DND-41 (cell line): ENCODE measurements at regions not wholly inside any gene's neighbourhood (a gene's known extent, or its start where the extent isn't known, plus 50 kb on each side); places are given as distances from the start of the nearest gene placed in this dataset.
"Not testable (repeated sequence)": the region's sequence is repeated elsewhere in the genome, so short reads cannot be mapped to it uniquely, and the experiment has no call there.

Source experiments
- ATAC-seq: fragments of 200-7000 bp; cut with Tn5 transposase; 3 replicates; pipeline ENCODE4 v1.9.1; 2021; ENCODE audit warnings: low read depth; ENCODE audit not compliant: insufficient read depth
- DNase-seq: peaks from one replicate; pipeline ENCODE4 v3.0.0-alpha.2; 2020
- H2AFZ ChIP-seq: 2 replicates; pipeline ENCODE4 v1.6.0; 2012; ENCODE audit warnings: low read depth, low read length
- H3K27ac ChIP-seq: 2 replicates; pipeline ENCODE4 v1.5.1; 2012; ENCODE audit warnings: low read length, inconsistent platforms
- H3K27me3 ChIP-seq: fragments of 200-600 bp; sonication (generic); 2 replicates; pipeline ENCODE4 v1.6.0; 2012; ENCODE audit warnings: low read length, mild to moderate bottlenecking, inconsistent platforms; ENCODE audit not compliant: insufficient read depth, poor library complexity
- H3K36me3 ChIP-seq: 2 replicates; pipeline ENCODE4 v1.5.1; 2012; ENCODE audit warnings: low read length, inconsistent platforms; ENCODE audit not compliant: insufficient read depth
- H3K4me1 ChIP-seq: 2 replicates; pipeline ENCODE4 v1.5.1; 2012; ENCODE audit warnings: mild to moderate bottlenecking, low read length; ENCODE audit not compliant: insufficient read depth
- H3K4me2 ChIP-seq: 2 replicates; pipeline ENCODE4 v1.6.0; 2012; ENCODE audit warnings: mild to moderate bottlenecking, moderate library complexity, low read length, inconsistent platforms; ENCODE audit not compliant: insufficient read depth
- H3K4me3 ChIP-seq, 2 experiments: fragments of 200-600 bp in 1 of 2; shearing (Covaris generic) in 1 of 2; 2 replicates each; pipeline ENCODE4 v1.5.1; 2012 to 2016; ENCODE audit warnings: inconsistent platforms in 2 of 2, low read length in 2 of 2, mild to moderate bottlenecking in 2 of 2, low read depth in 1 of 2, moderate library complexity in 1 of 2
- H3K79me2 ChIP-seq: 2 replicates; pipeline ENCODE4 v1.6.0; 2012; ENCODE audit warnings: low read length, inconsistent platforms; ENCODE audit not compliant: insufficient read depth
- H3K9ac ChIP-seq: 2 replicates; pipeline ENCODE4 v1.6.0; 2012; ENCODE audit warnings: low read depth, mild to moderate bottlenecking, inconsistent platforms, low read length, moderate library complexity
- H3K9me3 ChIP-seq: 2 replicates; pipeline ENCODE4 v1.5.1; 2012; ENCODE audit warnings: low read length, moderate library complexity, mild to moderate bottlenecking, inconsistent platforms; ENCODE audit not compliant: insufficient read depth, severe bottlenecking
- H4K20me1 ChIP-seq: 2 replicates; pipeline ENCODE4 v1.6.0; 2012; ENCODE audit warnings: low read length; ENCODE audit not compliant: insufficient read depth
- EZH2 ChIP-seq: IDR thresholded peaks from 3 replicates; pipeline ENCODE4 v1.6.1; 2012; ENCODE audit warnings: borderline replicate concordance, low read depth, mild to moderate bottlenecking, moderate library complexity, low read length, inconsistent platforms; ENCODE audit not compliant: severe bottlenecking
- TF ChIP-seq, protein P1 (sequence below): IDR thresholded peaks from 2 replicates; pipeline ENCODE4 v1.5.1; 2012; ENCODE audit warnings: borderline replicate concordance, low read length, moderate library complexity, mild to moderate bottlenecking; ENCODE audit not compliant: poor library complexity, severe bottlenecking; ENCODE audit errors: extremely low read depth

DNA sequence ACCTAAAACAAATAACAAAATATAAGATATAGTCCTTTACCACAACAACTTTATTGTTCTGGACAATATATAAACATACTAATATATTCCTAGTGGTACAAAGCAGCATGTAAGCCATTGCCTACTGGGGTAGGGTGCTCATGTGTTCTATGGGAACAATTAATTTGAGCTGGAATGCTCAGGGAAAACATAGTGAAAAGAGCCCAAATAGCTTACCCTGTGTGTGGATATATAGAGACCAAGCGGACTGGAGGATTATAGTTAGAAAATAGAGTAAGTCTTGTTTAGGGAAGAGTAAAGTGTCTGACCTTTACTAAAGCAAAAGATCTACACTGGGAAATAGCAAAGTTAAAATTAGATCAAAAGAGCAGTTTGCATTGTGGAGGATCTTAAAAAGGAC, 64.8 kb downstream of the MAD2L1 start:
- no peak overlapping the region for H3K4me2 ChIP-seq
- no peaks in the 10 kb centered on the region for H3K9me3 ChIP-seq
- DNase-seq (no peak), ATAC-seq (no peak)
- H3K36me3 ChIP-seq = no peaks in the 10 kb centered on the region
- H3K79me2 ChIP-seq = no peaks in the 10 kb centered on the region
- H3K27me3 ChIP-seq = no peaks in the 10 kb centered on the region
- no peaks in the 10 kb centered on the region for H3K4me1 ChIP-seq
- no peak for TF ChIP-seq EZH2
- TF ChIP-seq, protein P1, sequence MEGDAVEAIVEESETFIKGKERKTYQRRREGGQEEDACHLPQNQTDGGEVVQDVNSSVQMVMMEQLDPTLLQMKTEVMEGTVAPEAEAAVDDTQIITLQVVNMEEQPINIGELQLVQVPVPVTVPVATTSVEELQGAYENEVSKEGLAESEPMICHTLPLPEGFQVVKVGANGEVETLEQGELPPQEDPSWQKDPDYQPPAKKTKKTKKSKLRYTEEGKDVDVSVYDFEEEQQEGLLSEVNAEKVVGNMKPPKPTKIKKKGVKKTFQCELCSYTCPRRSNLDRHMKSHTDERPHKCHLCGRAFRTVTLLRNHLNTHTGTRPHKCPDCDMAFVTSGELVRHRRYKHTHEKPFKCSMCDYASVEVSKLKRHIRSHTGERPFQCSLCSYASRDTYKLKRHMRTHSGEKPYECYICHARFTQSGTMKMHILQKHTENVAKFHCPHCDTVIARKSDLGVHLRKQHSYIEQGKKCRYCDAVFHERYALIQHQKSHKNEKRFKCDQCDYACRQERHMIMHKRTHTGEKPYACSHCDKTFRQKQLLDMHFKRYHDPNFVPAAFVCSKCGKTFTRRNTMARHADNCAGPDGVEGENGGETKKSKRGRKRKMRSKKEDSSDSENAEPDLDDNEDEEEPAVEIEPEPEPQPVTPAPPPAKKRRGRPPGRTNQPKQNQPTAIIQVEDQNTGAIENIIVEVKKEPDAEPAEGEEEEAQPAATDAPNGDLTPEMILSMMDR = no peak
- H4K20me1 ChIP-seq = no peaks in the 10 kb centered on the region
- no peak overlapping the region for H3K4me3 ChIP-seq
- H3K27ac ChIP-seq = no peak overlapping the region
- H2AFZ ChIP-seq = no peak overlapping the region
- no peak overlapping the region for H3K9ac ChIP-seq

GRCh38 chr4:120000591-120001296, 65.9 kb downstream of the MAD2L1 start:
- ATAC-seq = no peak
- H3K9ac ChIP-seq = no peak overlapping the region

GRCh38 chr4:119996024-119996423, 70.6 kb downstream of the MAD2L1 start:
- H3K36me3 ChIP-seq, H3K9ac ChIP-seq, H3K4me3 ChIP-seq, H2AFZ ChIP-seq, H3K79me2 ChIP-seq, H3K4me2 ChIP-seq, H3K4me1 ChIP-seq, H3K9me3 ChIP-seq, H4K20me1 ChIP-seq, DNase-seq, H3K27me3 ChIP-seq, ATAC-seq, H3K27ac ChIP-seq: not testable (repeated sequence)

More at GRCh38 chr4:120000591-120001296, 65.9 kb downstream of the MAD2L1 start:
- Histone ChIP-seq H2AFZ (no peak overlapping the region), H3K4me2 (no peak overlapping the region), H3K4me1 (no peaks in the 10 kb centered on the region), H3K79me2 (no peaks in the 10 kb centered on the region), H4K20me1 (no peaks in the 10 kb centered on the region), H3K4me3 (no peak overlapping the region), H3K27ac (no peak overlapping the region), H3K27me3 (no peaks in the 10 kb centered on the region), H3K36me3 (no peaks in the 10 kb centered on the region), H3K9me3 (no peaks in the 10 kb centered on the region)
- DNase-seq = no peak
- TF ChIP-seq EZH2 = no peak
- TF ChIP-seq, protein P1 = no peak

GRCh38 chr4:119984996-119985395, 81.7 kb downstream of the MAD2L1 start:
- no peak overlapping the region for H3K4me3 ChIP-seq
- TF ChIP-seq EZH2 = no peak
- TF ChIP-seq, protein P1 = no peak
- H3K27me3 ChIP-seq = no peaks in the 10 kb centered on the region
- H4K20me1 ChIP-seq = no peaks in the 10 kb centered on the region
- H3K79me2 ChIP-seq = no peaks in the 10 kb centered on the region
- no peaks in the 10 kb centered on the region for H3K36me3 ChIP-seq
- H3K27ac ChIP-seq = no peak overlapping the region
- no peaks in the 10 kb centered on the region for H3K9me3 ChIP-seq
- no peaks in the 10 kb centered on the region for H3K4me1 ChIP-seq
- DNase-seq (no peak), ATAC-seq (no peak)
- H3K9ac ChIP-seq = no peak overlapping the region
- H2AFZ ChIP-seq = no peak overlapping the region
- no peak overlapping the region for H3K4me2 ChIP-seq
